Left renal pelvis (tissue), 4 donors: ENCODE measurements at regions not wholly inside any gene's neighbourhood (a gene's known extent, or its start where the extent isn't known, plus 50 kb on each side); places are given as distances from the start of the nearest gene placed in this dataset.

ENCODE experiments used
- DNase-seq, 4 donors: peaks; one replicate each; pipeline ENCODE4 v3.0.0-alpha.2; 2013; ENCODE audit warnings: low read depth in 4 of 4, low spot score in 3 of 4

GRCh38 chr4:127140306-127140705 lies 492.5 kb upstream of the INTU start:
- no peak for DNase-seq

DNA sequence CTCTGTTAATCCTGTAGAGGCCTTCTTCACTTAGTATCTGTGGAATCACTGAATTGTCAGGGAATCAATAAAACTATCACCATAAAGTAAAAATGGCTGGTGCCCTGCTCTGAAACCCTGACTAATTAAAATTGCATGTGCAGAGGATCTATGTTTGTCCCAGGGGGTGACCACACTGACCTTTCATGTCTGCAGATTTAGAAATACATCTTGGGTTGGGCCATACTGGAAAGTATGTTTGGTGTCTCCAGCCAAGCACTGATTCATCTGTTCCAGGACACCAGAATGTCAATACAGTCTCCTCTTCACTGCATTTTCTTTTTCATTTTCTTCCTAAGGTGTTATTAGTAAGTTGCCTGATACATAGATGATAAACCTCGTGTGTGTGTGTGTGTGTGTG lies 490.9 kb upstream of the INTU start:
- no peak for DNase-seq

DNA sequence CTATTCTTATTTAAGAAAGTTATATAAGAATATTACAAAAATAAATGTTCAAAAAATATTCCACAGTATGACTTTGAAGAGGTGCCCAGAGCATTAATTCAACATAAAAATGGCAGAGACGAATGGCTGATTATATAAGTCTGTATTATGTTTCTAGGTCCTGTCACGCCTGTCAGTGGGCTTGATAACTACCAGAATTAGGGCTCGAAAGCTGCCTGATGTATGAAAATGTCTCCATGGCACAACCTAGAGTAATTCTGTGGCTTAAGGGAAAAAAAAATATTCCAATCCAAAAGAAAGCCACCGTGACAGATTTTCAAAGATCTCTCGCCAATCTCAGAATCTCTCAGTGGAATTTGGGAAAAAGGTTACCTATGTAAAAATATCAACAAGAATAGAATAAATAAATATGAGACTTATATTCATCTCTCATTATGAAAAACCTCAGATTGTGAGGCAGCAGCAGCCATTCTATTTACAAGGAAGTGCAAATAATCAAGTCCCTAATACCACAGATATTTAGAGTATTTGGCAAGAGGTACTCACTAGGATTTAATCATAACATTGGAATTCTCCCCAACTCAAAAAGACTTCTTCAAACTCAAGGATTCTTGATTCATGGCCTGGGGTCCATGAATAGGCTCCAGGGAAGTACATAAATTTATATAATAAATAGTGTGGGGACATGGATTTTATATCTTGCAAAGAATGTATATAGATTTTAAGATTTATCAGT lies 489.1 kb upstream of the INTU start:
- no peak for DNase-seq

- no peak for DNase-seq
Measured at GRCh38 chr4:127145006-127145540, 487.7 kb upstream of the INTU start.

DNA sequence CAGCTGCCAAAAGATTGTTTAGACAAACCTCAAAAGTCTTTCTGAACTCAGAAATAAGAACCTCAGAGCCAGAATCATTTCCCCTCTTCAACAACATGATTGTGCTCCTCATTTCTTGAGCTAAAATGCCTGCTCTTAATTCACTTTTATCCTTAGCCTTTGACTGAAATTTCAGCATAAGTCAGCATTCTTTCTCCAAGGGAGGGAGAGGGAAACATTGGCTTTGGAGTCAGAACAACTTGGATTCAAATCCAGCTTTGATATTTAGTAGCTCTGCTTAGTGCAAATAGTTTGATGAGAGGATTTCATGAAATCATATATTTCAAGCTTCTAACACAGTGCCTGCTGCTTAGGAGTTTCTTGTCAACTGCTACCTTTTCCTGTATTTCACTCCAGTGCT lies 484.6 kb upstream of the INTU start:
- DNase-seq = no peak

GRCh38 chr4:127149086-127149485 lies 483.7 kb upstream of the INTU start:
- no peak for DNase-seq

DNA sequence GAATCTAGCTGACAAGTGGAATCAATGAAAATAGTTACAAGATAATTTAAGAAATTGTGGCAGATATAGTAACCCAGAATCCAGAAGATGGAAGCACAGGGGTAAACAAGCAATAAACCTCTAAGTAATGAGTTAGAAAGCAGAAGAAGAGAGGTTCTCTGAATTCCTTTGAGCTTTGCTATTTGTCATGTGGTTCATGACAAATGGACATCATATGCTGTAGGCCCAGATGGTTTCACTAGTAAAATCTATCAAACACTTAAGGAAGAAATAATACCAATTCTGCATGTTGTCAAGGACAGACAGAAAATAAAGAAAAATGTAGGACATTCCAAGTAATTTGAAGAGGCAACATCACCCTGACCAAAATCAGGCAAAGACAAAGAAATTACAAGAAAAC lies 480.8 kb upstream of the INTU start:
- DNase-seq = no peak

DNA sequence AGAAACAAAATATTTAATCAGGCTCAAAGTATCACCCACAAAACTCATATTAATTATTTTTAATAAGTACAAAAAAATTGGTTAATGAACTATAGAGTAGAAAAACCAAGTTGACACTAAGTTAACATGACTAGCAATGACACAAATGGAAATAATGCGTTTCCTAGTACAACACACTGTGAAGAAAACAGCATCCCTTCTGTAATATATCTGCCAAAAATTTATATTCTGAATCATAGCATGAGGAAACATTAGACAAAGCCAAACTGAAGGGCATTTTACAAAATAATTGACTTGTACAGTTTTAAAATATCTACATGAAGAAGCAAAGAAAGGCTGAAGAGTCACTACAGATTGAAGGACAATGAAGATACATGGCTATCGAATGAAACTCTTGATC lies 477.6 kb upstream of the INTU start:
- no peak for DNase-seq

DNA sequence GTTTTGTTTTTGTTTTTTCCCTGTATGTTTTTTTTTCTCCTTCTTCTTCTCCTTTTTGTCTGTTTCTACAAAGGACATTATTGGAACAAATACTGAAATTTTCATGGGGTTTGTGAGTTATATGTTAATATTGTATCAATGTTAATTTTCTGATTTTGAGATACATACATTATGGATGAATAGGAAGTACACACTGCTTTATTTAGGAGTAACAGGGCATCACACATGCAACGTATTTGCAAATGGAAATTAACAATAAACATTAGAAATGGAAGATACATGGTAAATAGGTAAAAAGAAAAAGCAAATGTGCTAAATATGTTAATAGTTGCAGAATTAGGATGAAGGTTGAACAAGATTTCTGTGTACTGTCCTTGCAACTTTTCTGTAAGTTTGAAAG lies 477.2 kb upstream of the INTU start:
- DNase-seq = no peak

DNA sequence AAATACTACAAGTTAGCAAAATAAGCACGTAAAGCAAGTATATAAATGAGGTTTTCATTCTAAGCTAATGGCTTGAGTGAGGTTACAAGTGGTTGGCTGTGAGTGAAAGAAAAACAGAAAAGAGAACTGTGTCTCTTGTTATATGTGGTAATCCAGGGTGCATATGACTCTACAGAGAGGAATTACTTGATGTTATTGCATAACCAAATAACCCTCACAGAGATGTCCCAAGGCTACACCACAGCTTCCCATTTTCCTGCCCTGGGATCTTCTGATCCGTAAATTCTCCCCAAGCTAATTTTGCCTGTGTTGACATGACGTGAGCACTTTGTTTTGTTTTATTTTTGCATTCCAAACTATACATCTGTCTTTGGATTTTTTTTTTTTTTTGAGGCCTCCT lies 470.0 kb upstream of the INTU start:
- DNase-seq = no peak

GRCh38 chr4:127165971-127166370 lies 466.8 kb upstream of the INTU start:
- DNase-seq = no peak

DNA sequence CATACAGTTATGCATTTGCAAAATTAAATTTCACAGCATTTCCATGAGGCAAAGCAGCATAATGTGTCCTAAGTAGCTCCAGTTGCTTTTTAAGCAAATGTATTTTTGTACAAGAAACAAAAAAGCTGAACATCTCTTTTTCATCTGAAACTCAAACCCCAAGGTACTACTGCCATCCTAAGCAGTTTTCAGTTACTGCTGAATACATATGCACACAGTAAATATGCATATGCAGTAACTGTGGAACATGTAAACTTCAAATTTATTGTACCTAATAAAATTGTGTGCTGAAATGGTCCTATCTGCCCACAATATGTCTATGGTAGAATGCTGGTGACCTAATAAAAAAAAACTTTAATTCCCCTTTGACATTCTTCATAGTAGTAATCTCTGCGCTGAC lies 458.6 kb upstream of the INTU start:
- no peak for DNase-seq

DNA sequence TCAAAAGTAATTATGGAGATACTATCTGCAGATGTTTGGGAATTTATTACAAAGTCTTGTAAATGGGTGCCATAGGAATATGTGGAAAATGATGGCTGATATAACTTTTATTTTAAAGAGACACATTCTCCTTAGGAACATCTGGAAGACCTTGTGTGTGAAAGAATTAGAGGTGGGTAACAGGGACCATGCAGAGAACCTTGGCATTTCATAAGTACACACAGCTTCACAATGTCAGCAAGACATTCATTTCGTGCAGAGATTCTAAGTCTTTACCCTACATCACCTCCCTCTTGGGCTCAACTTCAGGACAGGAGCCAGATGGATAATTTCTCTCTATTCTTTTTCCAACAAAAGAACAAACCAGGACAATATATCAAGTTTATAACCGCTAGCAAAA lies 458.1 kb upstream of the INTU start:
- peak in 3 of 4 donors; percentile 24 to 41 (median 40) for DNase-seq

DNA sequence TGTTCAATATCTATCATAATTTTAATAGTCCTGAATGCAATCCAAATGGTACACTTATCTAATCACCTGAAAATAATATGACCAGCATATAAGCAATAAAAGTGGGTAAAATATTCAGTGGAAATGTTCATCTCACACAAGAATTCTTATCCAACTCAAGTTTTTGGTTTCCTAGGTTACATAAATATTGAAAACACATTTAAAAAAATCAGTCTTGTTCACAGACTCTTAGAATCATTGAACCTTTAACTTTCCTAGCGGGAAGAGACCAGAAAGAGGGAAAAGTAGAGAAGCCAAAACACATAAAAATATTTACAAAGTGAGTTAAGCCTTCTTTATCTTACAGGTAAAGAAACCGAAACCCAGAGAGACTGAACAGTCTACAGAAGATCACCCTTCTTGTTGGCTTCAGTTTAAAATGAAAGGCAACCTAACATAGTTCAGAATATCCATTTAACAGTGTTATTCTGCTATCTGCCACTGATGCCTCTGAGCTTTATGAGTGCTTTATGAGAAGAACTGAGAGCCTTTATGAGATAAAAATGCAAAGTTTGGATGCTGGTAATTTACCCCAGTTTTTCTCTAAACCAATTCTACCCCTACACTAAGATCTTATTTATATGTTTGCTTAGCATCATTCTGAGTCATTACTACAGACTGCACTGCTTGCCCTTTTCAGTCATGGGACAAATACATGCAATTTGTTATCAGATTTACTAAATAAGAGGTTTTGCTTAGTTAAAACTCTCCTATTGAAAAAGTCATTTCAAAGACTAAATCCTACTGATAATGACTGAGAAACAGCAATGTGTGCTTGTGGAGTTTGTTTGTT lies 453.3 kb upstream of the INTU start:
- no peak for DNase-seq

DNA sequence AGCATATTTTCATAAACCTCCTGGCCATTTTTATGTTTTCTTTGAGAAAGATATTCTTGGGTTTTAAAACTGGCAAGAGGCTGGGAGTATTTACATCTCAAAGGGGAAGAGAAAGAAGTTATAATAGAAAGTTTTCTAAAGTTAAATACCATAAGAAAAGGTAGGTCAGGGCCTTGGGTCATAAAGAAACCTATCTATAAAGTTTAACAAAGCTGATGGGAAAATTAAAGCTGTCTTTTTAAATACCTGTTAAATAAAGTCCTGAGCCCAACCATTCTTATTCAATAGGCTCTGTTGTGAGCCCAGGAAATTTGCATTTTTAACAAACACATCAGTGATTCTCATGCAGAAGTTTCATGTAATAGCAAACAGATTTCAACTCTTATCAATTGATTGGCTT lies 451.8 kb upstream of the INTU start:
- DNase-seq = no peak

GRCh38 chr4:127182687-127183086 lies 450.1 kb upstream of the INTU start:
- no peak for DNase-seq

DNA sequence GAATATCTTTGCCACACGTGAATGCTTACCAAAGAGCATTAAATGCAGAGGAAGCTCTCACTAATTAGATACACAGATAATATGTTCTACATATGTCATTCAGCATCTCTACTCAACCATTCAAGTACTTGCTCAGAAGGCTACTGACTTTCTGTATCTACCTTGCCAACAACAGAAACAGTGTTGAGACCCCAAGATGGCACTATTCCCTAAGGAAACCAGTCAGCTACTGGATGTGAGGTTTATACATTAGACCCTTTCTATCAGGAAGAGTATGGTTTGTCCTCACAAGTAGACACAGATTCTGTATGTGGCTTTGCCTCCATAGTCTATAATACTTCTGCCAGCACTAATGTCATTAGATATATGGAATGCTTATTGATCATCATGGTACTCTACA lies 443.9 kb upstream of the INTU start:
- no peak for DNase-seq

DNA sequence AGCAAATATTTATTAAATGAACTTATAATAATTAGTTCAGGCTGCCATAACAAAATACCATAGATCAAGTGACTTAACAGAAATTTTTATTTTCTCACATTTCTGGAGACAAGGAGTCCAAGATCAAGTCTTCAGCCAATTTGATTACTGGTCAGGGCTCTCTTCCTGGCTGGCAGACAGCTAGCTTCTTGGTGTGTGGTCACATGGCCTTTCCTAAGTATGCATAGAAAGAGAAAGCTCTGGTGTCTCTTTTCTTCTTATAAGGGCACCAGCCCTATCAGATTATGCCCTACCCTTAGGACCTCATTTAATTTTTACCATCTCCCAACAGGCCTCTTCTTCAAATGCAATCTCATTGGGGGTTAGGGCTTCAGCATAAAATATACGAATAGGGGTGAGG lies 438.5 kb upstream of the INTU start:
- no peak for DNase-seq

DNA sequence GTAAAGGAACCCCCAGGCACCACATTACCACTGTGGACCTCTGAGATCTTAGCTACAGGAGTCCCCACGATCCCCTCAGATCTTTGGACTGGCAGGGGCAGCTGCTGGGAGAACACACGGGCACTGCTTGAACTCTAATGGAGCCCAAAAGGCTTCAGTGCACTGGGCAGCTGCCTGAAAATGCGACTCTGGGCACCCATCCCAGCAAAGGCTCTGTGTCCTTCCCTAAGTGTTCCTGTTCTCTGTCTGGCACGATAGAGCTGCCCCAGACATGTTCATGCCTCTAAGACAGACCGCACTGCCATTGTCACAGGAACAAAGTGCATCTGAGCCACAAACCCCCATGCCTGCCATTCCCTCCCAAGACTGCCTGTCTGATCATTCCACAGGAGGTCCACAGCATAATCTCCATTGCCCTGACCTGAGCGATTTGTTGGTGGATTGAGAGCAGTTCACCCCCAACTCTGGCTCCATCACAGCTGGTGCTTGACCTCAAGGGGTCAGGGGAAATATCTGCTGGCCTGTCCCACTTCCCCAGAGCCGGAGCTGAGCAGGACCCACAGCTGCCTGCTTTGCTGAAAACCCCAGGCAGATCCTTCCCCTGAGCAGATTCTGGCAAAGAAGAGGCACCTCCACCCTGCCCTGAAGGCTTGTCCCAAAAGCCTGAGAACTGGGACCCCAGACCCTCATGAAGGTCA lies 436.0 kb upstream of the INTU start:
- DNase-seq = no peak

- no peak for DNase-seq
Measured at GRCh38 chr4:127203562-127204200, 429.1 kb upstream of the INTU start.

DNA sequence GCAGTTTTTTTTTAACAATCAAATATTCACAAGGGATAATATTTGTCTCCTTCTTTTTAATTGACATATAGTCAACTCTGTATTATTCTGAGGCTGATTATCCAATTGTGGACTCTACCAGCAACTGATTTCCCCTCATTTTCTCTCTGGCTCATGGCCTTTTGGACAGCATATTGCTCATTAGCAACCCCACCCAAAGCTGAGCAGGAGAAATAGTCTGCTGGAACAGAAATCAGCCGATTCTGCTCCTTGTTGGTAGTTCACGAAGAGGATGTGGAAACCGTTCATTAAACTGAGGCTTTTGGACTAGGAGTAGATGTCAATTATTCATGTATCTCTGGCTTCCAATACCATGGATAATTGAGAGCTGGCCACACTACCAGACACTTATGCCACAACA lies 428.4 kb upstream of the INTU start:
- DNase-seq = no peak
